GM18861 (cell line): ENCODE measurements at regions not wholly inside any gene's neighbourhood (a gene's known extent, or its start where the extent isn't known, plus 50 kb on each side); places are given as distances from the start of the nearest gene placed in this dataset.
"Not testable (repeated sequence)": the region's sequence is repeated elsewhere in the genome, so short reads cannot be mapped to it uniquely, and the experiment has no call there.

Experiments
- ATAC-seq: cut with Tn5 transposase; IDR thresholded peaks from one replicate; pipeline ENCODE4 v1.9.1; 2021; ENCODE audit not compliant: unreplicated experiment

- ATAC-seq = no peak
Measured at GRCh38 chr2:53610260-53610659, 157.3 kb upstream of the CHAC2 start.

- no peak for ATAC-seq
Measured at GRCh38 chr2:53609551-53609950, 158.1 kb upstream of the CHAC2 start.

DNA sequence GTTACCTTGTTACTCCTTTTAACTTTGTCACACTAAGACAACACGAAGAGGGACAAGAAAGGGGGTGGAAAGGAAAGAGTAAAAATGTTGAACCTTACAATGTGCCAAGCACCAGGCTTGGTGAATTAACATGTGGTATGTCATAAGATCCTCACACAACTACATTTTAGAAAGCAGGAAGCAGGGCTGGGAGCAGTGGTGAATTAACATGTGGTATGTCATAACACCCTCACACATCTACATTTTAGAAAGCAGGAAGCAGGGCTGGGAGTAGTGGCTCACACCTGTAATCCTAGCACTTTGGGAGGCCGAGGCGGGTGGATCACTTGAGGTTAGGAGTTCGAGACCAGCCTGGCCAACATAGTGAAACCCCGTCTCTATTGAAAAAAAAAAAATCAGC, 159.3 kb upstream of the CHAC2 start:
- ATAC-seq = no peak

GRCh38 chr2:53600815-53601214, 166.8 kb upstream of the CHAC2 start:
- no peak for ATAC-seq

GRCh38 chr2:53586733-53587612, 180.6 kb upstream of the CHAC2 start:
- not testable (repeated sequence) for ATAC-seq

- ATAC-seq = no peak
Measured at GRCh38 chr2:53584986-53585385, 182.6 kb upstream of the CHAC2 start.

- ATAC-seq = no peak
Measured at GRCh38 chr2:53583583-53583982, 184.0 kb upstream of the CHAC2 start.

DNA sequence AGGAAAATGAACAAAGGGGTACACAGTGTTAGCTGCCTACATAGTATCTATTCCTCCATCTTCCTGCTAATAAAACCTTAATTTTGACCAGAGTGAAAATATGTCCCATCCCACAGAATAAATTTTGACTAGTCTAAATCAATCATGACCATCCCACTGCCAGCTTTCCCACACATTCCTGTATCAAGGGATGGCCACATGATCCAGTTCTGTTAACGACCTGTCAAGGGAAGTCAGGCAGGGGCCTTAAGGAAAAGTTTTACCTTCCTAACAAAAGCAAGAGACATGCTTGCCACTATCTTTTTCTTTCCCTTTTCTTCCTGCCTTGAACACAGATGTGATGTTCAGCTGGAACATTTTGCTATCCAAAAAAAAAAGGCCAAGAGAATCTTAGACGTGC, 185.0 kb upstream of the CHAC2 start:
- ATAC-seq = no peak

- ATAC-seq = no peak
Measured at GRCh38 chr2:53576166-53576565, 191.4 kb upstream of the CHAC2 start.

GRCh38 chr2:53575721-53576124, 191.9 kb upstream of the CHAC2 start:
- no peak for ATAC-seq

GRCh38 chr2:53572696-53573095, 194.9 kb upstream of the CHAC2 start:
- no peak for ATAC-seq

DNA sequence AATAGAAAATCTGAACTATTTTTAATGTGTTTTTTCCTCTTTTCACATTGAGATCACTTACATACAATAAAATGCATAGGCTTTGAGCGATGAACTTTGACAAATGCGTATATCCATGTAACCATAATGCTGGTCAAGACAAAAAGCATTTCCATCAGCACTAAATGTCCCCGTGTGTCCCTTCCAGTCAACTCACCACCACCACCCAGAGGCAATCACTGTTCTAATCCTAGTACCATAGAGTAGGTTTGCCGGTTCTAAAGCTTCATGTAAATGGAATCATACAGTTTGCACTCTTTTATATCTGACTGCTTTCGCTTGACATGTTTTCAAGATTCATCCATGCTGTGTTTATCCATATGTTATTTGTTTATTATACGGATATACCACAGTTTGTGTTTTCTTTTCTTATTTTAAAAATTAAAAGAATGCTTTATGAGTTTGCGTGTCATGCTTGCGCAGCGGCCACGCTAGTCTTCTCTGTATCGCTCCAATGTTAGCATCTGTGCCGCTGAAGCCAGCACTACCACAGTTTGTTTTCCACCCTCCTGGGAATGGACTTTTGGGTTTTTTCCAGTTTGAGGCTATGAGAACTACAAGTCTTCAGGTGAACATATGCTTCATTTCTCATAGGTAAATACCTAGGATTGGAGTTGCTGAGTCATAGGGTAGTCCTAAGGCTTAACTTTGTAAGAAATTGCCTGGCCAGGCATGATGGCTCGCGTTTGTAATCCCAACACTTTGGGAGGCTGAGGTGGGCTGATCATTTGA, 197.5 kb upstream of the CHAC2 start:
- no peak for ATAC-seq

DNA sequence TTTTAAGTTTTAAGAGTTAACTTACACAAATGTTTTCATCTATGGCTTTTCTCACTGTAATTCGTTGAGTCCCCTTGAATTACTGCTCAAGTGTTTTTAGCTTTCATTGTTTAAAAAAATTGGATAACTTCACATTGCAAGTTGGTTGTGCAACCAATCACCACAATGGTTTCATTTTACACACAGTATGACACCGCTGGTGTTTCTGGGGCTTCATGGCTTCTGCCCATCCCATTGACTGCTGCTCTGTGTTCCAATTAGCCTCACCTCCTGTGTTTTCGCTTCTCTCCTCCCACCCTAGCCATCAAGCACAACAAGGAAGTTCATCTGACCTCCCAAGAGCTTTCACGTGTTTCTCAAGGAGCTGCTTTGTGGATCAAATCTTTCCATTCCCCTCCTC, 199.1 kb upstream of the CHAC2 start:
- no peak for ATAC-seq

- ATAC-seq = no peak
Measured at GRCh38 chr2:53567073-53567472, 200.5 kb upstream of the CHAC2 start.

DNA sequence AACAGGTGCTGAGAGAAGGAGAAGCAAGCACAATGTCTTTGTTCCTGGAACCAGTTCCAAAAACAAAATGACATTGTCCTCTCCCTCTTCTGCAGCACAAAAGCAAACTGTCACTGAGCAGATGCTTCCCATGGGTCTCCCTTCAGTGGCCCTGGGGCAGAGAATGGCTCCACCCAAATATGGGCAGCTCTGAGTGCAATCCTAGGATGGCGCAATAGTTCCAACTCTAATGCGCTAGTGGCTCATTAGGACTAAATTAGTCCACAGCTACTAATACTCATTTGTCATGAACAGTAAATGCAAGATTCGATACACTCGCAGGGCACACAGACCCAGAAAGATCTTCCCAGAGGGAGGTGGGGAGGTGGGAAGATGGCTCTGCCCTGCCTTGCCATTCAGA, 205.2 kb upstream of the CHAC2 start:
- no peak for ATAC-seq

GRCh38 chr2:53561155-53561554, 206.4 kb upstream of the CHAC2 start:
- no peak for ATAC-seq

- no peak for ATAC-seq
Measured at GRCh38 chr2:53559302-53559966, 208.2 kb upstream of the CHAC2 start.

DNA sequence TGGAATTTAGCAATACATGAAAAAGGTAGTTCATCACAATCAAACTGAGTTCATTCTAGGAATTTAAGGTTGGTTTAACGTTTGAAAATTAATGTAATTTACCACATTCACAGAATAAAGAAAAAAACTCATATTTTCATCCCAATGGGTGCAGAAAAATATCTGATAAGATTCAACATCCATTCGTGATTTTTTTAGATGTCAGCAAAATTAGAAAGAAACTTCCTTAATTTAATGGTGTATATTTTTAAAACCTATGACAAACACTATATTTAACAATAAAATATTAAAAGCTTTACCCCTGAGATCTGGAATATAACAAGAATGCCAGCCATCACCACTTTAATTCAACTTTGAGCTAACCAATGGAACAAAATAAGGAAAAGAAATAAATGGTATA, 208.7 kb upstream of the CHAC2 start:
- ATAC-seq = no peak

GRCh38 chr2:53549497-53549896, 218.1 kb upstream of the CHAC2 start:
- no peak for ATAC-seq

- ATAC-seq = no peak
Measured at GRCh38 chr2:53545604-53546003, 222.0 kb upstream of the CHAC2 start.

DNA sequence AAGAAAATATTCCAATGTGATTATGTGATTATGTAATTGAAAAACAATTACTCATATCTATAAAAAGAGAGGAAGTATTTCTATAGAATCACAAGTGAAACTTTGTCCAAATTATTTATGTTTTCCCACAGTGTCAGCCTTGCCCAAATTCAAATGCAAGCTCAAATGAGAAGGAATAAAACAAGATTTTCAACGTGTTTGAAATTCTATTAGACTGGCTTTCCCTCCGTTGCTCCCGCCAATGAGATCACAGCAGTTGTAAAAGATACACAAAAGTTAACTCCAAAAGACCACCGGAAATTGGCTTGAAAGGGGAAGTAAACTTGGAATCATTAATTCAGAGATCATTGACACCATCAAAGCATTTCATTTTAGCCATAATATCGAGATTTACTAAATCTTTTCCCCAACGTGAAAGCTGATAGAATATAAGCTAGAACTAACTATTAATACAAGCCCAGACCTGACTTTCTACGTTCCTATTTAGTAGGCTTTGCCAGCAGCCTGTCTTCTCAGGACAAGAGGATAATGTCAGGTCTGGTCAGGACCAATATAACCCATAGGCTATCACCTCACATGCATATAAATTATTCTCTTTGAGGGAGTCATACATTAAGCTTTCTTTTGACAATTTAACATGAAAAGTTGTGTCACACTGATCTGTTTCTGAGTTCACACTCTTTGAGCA, 222.6 kb upstream of the CHAC2 start:
- no peak for ATAC-seq
